HG03565 (cell line): ENCODE measurements at regions not wholly inside any gene's neighbourhood (a gene's known extent, or its start where the extent isn't known, plus 50 kb on each side); places are given as distances from the start of the nearest gene placed in this dataset.

Experiments
- ATAC-seq: cut with Tn5 transposase; IDR thresholded peaks from one replicate; pipeline ENCODE4 v1.9.1; 2021; ENCODE audit warnings: mild to moderate bottlenecking, moderate library complexity; ENCODE audit not compliant: unreplicated experiment

DNA sequence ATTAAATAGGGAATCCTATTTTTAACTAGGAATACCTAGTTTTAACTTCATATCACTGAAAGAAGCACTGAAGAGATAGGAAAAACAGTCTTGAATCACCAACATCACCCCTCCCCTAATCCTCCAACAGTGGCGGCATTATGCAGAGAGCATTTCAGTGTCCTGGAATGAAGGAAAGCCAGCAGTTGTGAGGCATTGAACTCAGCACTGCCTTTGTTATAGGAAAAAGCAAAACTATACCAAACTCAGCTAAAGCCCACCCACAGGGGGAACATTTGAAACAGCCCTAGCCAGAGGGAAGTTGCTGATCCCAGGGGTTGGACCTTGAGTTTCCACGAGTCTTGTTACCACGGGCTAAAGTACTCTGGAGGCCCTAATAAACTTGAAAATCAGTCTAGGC, 310.6 kb upstream of the EDIL3 start:
- no peak for ATAC-seq

DNA sequence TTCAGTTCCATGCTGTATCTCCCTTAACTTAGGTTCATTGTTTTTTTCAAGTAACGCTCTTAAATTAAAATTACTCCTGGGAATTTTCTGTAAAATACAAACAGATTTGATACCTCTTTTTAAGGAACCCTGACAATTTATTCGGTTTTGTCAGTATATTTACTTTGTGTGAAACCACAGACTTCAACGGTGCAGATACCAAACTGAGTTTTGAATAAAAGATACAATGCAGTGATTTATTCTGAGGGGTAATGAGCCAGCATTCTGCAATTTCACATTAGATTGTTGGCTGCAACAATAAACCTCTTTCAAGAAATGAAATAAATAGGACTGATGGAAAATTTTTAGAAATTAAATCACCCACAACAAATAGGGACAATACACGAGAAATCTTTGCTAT, 308.6 kb upstream of the EDIL3 start:
- no peak for ATAC-seq

DNA sequence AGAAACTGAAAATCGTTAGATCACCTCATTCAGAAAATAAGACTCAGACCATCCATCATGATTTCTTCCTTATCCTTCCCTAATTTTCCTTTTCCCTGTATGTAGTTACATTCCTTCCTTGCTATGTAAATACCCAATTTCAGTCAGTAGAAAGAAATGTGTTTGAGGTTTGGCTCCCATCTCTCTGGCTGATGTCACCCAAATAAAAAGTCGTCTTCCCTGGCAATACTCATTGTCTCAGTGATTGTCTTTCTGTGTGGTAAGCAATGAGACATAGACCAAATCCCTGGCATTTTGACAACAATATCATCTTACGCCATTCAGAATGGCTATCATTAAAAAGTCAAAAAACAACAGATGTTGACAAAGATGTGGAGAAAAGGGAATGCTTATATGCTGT, 303.9 kb upstream of the EDIL3 start:
- ATAC-seq, result no peak

DNA sequence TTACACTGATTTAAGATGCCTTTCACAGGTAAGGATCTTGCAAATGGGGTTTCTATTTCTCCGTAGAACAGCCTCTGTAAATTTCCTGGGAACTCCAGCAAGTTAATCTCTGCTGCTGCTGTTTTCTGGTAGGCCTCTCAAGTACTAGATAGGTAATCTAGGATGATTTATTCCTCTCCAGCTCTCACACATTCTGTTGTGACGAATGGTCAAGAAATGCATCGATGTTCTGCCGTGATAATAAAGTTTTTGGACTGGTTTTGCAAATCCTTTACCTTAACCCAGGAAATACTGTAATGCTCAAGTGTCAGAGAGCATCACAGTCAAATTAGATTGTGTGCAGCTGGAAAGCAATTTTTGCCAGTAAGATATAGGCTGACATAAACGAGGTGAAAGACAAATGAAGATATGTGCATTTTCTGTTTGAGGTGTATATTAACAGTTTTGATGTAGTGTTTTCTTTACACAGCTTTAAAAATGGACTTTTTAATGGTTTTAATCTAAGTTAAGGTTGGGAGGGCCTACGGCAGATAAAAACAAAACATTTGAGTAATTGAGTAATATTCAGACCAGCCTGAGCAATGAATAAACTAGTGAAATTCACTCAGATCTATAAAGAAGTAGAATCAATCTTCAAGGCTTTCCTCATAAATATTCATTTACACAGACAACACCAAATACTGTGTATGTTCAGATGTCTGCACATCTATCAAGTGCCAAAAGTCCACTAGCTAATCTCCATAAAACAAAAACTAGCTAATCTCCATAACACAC, 300.6 kb upstream of the EDIL3 start:
- no peak for ATAC-seq

DNA sequence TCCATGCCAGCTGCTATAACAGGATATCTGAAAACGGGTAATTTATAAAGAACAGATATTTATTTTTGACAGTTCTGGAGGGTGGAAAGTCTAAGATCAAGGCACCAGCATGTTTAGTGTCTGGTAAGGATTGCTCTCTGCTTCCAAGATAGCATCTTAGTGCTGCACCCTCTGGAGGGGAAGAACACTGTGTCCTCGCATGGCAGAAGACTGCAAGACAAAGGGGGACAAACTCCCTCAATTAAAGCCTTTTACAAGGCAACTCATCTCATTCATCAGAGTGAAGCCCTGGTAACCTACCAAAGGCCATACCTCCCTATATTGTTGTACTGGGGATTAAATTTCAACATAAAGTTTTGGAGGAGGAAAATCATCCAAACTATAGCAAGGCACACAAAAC, 298.9 kb upstream of the EDIL3 start:
- no peak for ATAC-seq

DNA sequence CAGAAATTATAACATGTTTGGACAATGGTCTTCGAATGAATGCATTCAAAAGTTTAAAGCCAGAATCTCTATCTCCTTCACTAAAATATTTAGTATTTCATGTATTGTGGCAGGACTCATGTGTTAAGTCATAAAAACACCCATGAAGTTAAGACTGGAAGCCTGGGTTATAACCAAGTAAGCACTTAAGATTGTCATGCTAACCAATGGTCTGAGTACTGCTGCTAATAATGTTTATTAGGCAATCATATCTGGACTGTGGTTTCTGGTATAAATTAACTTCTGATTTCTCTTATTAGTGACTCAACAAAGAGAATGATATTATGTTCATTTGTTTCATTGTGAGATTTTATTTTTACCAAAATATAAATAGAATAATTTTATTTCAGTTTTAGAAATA, 297.9 kb upstream of the EDIL3 start:
- ATAC-seq, result no peak

DNA sequence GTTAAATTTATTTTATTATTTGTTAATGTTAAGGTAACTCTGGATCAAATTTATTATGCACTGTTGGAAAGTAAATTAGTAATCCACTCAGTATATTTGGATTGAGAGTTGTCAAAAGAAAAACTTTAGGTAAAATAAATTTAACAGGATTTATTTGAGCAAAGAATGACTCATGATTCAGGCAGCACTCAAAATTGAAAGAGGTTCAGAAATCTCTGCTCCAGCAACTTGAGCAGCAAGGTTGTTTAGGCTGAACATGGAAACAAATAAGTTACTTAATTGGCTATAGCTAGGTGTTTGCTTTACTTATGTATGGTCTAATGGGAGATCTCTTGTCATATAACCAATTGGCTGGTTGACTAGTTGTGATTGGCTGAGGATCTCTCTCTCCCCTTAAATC, 296.2 kb upstream of the EDIL3 start:
- ATAC-seq, result no peak

DNA sequence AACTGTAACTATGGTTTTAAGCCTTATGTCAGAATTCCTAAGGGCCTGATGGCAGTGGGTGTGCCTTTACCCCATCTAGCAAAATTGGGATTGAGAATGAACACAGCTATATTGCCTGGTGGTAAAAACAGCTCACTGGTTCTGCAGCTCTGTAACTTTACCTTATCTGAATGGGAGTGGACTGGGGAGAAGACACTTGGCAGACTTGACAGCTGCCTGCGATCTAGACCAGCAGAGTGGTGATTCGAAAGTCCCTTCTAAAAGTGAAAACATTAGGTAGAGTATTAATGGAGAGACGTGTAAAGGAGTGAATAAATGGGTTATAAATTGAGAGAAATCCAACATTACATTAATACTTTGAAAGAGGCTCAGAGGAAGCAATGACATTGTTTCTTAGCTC, 289.1 kb upstream of the EDIL3 start:
- no peak for ATAC-seq

DNA sequence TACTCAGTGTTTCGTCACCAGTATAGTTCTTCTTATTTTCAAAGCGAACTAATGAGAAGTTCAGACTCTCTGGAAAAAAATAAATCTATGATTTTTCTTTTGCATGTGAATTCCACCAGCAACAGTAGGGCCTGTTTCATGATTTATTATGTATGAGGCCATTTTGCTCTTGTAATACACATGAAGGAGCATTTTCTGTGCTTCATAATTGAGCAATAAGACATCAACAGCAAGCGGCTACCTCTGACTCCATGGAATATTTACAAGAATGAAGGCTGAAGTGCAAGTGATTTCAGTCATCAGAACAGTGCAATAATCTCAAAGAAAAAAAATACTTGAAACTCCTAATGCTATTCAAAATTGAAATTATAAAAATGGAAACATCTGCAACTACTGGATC, 282.9 kb upstream of the EDIL3 start:
- ATAC-seq, result no peak

DNA sequence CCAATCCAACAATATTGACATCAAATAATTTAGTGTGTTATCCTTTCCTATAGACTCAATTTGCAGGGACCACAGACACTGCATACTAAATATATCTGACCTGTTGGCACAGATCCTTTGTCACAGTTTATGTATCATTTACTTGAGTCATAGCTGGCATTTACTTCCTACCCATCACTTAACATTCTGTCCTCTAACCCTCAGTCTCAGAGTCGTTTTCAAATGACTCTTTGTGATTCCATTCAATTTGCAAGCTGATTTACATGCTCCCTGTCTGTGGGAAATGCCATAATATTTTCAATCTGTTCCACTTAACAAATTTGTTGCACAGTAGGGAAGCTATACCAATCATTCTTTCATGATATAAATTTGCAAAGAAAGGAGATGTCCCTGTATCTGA, 265.7 kb upstream of the EDIL3 start:
- no peak for ATAC-seq

DNA sequence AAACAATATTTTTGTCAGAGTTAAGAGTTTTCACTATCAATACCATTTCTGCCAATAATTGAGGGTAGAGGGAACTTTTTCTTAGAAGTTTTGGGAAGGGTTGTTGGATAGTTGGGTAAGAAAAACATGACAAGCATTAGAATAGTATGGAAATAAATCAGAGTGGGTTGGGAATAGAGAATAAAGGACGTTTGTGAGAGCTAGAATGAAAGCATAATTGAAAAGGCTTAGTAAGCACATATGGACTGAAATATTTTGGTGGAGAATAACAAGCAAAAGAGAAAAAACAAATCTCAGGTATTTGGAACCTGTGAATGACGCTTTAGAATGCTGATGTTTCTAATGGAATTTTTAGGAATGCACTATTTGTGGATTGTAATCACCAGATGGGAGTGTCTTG, 262.9 kb upstream of the EDIL3 start:
- ATAC-seq, result no peak

DNA sequence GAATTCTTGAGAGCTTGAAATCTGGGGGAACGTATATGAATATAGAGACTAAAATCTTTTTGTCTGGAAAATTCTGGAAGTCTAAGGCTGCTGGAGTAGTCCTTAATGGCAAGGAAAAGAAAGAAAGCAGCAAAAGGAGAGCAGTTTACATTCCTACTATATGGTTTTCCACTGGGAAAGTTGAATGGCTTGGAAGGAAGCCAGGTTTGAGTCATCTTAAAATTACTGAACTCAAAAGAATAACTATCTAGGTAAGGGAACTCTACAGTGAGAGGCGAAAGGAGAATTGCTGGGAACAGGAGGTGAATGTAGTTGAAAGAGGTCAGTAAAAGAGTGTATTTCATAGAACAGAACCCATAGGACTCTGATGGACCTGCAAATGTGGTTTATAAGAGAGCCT, 258.1 kb upstream of the EDIL3 start:
- ATAC-seq, result no peak

DNA sequence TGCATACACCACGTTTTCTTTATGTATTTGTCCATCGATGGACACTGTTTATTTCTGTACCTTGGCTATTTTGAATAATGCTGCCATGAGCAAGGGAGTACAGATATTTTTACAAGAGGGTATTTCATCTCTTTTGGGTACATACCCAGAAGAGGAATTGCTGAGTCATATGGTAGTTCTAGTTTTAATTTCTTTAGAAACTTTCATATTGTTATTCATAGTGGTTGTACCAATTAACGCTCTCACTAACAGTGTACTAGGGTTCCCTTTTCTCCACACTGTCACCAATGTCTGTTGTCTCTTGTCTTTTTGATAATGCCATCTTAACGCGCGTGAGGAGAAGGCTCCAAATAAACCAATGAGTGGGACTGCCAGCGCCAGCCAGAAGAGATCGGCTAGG, 257.6 kb upstream of the EDIL3 start:
- no peak for ATAC-seq

DNA sequence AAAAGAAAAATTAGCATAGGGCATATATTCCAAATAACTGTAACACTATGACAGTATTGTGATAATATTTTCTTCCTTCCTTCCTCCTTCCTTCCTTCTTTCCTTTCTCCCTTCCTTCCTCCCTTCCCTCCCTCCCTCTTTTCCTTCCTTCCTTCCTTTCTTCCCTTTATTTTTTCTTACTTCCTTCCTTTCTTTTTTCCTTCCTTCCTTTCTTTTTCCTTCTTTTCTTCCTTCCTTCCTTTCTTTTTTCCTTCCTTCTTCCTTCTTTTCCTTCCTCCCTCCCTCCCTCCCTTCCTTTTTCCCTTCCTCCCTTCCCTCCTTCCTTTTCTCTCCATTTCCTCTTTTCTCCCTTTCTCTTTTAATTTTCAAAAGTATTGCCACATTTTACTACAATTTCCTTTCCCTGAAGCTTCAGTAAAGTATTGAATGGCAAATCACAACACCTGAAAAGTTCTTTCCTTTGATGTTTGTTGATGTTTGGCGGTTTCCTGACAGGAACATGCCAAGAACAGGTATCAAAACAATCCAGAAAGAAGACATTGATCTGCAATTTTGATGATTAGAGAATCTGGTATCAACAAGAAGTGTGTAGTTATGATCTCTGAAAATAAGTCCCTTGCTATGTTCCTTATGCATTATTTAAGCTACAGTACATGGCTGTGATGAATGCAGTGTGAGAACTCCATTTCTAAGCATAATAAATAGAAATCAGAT, 253.1 kb upstream of the EDIL3 start:
- no peak for ATAC-seq

DNA sequence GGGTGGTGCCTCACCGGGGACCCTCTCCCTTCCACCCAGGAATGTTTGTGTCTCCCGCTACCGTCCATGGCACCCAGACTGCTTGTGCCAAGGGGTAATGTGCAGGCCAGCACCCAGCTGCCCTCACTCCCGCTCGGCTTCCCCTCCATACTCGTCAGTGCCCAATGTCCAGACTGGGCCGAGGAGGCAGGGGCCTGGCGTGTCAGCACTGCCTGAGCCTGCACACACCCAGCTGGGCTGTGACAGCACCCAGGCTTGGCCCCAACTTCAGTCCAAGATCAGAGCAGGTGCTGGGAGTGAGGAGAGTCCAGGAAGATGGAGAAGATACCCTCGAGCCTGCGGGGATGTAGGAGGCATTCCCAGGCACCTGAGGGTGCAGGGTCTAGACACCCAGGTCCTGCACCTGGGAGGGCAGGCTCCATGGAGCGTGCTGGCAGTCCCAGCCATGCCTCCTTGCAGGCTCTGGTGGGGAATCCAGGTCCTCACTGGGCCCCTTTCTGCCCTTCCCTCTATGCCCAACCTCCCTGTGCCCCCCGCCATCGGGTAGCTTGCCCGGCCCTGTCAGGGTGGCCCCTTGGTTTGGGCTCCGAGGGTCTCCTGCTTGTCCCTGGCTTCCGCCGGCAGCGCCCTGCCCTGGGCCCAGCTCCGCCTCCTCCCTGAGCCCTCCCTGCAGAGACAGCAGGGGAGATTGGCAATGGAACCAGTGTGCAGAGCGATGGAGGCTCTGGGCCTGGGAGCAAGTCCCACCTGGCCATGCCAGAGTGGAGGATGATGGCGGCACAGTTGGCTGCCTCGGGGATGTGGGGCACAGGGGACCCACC, 250.8 kb upstream of the EDIL3 start:
- ATAC-seq, result no peak

DNA sequence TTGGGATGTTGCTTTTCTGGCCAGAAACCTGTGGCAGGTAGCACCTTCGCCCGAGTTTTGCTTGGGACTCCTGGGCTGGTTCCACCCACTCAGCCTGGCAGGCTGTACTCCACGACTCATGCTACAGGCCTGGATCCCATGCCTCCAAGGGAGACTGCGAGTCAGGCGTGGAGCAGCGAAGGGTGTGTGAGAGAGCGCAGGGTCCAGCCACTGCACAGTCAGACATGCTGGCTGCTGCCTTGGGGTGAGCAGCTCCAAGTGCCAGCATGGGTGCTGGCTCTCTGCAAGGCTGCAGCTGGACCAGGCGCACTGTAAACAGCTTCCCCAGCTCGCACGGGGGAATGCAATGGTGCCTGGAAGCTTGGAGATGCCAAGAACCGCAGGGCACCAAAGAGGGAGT, 249.6 kb upstream of the EDIL3 start:
- no peak for ATAC-seq

DNA sequence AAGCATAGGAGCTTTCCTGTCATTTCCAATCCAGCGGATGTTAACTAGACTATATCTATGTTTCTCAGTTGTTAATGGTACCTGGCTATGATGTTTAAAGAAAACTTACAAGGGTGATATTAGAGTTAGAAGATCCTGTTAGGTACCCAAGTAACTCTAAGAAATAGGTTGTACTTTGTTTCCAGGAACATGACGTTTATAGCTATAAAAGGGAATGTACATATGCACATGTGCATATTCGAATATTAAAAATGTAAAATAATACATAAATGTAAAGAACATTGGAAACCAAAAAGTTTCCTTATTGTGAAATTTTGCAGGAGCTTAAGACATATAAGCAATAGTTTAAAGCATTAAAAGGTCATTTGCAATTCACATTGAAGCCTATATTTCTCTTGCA, 247.7 kb upstream of the EDIL3 start:
- ATAC-seq, result no peak

DNA sequence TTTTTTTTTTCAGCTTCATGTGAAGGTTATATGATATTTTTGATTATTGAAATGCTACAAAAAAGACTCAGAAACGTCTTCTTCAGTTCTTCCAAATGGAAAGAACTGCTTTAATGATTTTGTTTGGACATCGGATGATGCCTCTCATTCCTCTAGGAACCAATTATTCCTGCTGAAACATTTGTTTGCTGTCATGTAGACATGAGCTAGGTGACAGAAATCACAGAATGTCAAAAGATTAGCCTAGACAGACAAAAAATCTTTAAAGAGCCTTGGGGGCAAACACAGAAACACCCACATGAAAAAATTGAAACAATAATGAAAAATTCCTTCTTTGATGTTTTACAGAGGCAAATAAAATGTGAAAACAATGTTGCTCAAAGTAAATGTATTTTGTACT, 244.2 kb upstream of the EDIL3 start:
- ATAC-seq, result no peak

DNA sequence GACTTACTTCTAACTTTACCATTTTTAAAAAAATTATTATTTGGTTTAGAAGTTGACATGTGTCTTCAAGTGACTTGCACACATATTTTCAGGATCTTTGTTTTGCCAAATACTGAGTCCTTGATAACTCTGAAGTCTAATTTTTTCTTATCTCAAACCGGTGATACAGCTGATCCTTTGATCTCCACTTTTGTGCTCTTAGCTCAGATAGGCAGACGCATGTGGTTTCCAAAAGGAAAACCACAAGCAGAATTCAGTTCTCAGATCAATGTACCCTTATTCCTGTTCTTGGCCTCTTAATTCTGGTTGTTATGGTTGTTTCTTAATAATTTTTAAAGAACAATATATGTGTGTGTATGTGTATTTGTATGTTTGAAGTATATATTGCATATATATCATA, 238.3 kb upstream of the EDIL3 start:
- ATAC-seq, result peak; percentile 66

DNA sequence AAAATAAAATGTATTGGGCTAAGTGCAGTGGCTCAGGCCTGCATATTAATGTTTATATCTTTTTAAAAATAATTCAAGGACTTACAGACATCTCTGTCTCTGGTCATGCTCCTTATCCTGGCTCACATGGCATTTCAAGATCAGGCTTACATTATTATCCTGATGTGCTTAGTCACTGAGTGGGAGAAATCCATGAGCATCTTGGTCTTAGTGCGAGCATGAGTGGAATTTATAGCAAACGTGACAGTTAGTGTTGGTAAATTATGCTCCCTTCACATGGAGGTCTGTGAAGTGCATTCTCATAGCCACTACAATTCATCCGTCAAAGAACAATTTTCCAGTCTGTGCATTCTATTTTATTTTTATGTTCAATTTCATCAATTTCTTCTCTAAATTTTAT, 237.8 kb upstream of the EDIL3 start:
- ATAC-seq, result no peak

DNA sequence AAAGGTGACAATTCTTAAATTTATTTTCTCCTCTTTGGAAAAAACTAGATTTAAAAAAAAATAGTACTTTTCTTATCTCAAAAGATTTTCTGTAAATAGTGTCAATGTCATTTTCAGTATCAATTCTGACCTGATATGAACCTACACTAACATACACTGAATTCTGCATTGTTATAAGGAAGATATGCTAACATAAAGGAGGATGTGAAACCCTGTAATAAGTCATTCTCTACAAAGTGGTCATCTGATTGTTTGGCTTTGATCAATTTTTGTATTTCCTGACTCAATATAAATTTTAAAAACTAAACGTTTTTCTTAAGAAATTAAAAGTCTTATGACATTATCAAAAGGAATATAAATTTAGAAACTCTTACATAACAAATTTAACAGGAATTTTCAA, 233.6 kb upstream of the EDIL3 start:
- ATAC-seq, result peak; percentile 56

DNA sequence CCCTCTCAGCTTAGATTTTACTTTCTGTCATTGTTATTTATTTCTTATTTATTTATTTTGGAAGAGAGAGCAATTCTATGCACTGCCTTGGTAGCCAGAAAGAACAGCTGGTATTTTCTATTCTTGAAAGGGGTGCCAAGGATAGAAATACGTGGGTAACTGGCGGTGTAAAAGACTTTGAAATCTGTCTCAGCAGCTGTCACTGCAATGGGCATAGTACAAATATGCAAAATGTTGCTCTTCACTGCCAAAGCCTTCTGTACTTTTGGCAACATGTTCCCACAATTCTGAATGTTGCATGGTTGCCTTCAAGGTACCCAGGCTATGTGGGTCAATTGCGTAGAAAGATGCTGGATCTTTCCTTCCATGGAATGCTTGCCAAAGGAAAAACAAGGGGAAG, 230.2 kb upstream of the EDIL3 start:
- ATAC-seq, result no peak
